Stimulated activated CD4-positive, alpha-beta T cell treated with anti-CD3 and anti-CD28 coated beads, Interleukin-2, amount 100 ng/mL, for 48 hours (primary cell): ENCODE measurements at regions not wholly inside any gene's neighbourhood (a gene's known extent, or its start where the extent isn't known, plus 50 kb on each side); places are given as distances from the start of the nearest gene placed in this dataset.

Experiments
- DNase-seq, 2 donors: peaks; one replicate each; pipeline ENCODE4 v3.0.0-alpha.2; 2020

GRCh38 chr3:81439108-81439507 is 322.3 kb downstream of the GBE1 start:
- no peak for DNase-seq

- no peak for DNase-seq
These were observed 323.8 kb downstream of the GBE1 start for GRCh38 chr3:81437683-81438082.

GRCh38 chr3:81436182-81436581 is 325.3 kb downstream of the GBE1 start:
- no peak for DNase-seq

- no peak for DNase-seq
These were observed 326.4 kb downstream of the GBE1 start for GRCh38 chr3:81435050-81435449.

GRCh38 chr3:81434161-81434560 is 327.3 kb downstream of the GBE1 start:
- DNase-seq, result no peak

- DNase-seq, result no peak
These were observed 327.8 kb downstream of the GBE1 start for GRCh38 chr3:81433675-81434074.

GRCh38 chr3:81432456-81432855 is 329.0 kb downstream of the GBE1 start:
- DNase-seq, result no peak

GRCh38 chr3:81426826-81427577 is 334.4 kb downstream of the GBE1 start:
- DNase-seq, result no peak

- DNase-seq, result no peak
These were observed 336.1 kb downstream of the GBE1 start for GRCh38 chr3:81425198-81425868.

GRCh38 chr3:81419228-81419627 is 342.2 kb downstream of the GBE1 start:
- no peak for DNase-seq

- DNase-seq, result no peak
These were observed 344.6 kb downstream of the GBE1 start for GRCh38 chr3:81416812-81417211.

- no peak for DNase-seq
These were observed 355.1 kb downstream of the GBE1 start for GRCh38 chr3:81406318-81406717.

GRCh38 chr3:81395739-81396513 is 365.5 kb downstream of the GBE1 start:
- DNase-seq, result no peak

GRCh38 chr3:81394651-81395524 is 366.6 kb downstream of the GBE1 start:
- no peak for DNase-seq

- DNase-seq, result no peak
These were observed 368.2 kb downstream of the GBE1 start for GRCh38 chr3:81393251-81393650.

- DNase-seq, result no peak
These were observed 370.6 kb downstream of the GBE1 start for GRCh38 chr3:81390796-81391195.

GRCh38 chr3:81388191-81388590 is 373.3 kb downstream of the GBE1 start:
- no peak for DNase-seq

GRCh38 chr3:81382470-81382869 is 379.0 kb downstream of the GBE1 start:
- DNase-seq, result no peak

GRCh38 chr3:81380234-81380633 is 381.2 kb downstream of the GBE1 start:
- no peak for DNase-seq

GRCh38 chr3:81378552-81379293 is 382.7 kb downstream of the GBE1 start:
- DNase-seq, result no peak

- DNase-seq, result no peak
These were observed 385.5 kb downstream of the GBE1 start for GRCh38 chr3:81375921-81376320.

GRCh38 chr3:81364411-81364810 is 397.0 kb downstream of the GBE1 start:
- DNase-seq, result no peak
